B cell (primary cell): ENCODE measurements at regions not wholly inside any gene's neighbourhood (a gene's known extent, or its start where the extent isn't known, plus 50 kb on each side); places are given as distances from the start of the nearest gene placed in this dataset.
A peak's percentile ranks its signal among the peaks of the same experiment; 100 is the strongest.
"Not testable (repeated sequence)": the region's sequence is repeated elsewhere in the genome, so short reads cannot be mapped to it uniquely, and the experiment has no call there.

Experiments
- ATAC-seq: fragments of 200-7000 bp; cut with Tn5 transposase; one replicate; pipeline ENCODE4 v1.10.0; 2021; ENCODE audit warnings: low read depth, mild to moderate bottlenecking, moderate number of reproducible peaks, moderate library complexity
- CTCF ChIA-PET: fragments of 350-600 bp; sonication (Branson Sonifier 250); formaldehyde crosslinking; loops from one replicate; lab custom pipeline; 2021; ENCODE audit warnings: antibody characterized with exemption, inconsistent platforms; lab: Charles Lee
- POLR2A ChIA-PET: fragments of 350-600 bp; sonication (Branson Sonifier 250); formaldehyde crosslinking; loops from one replicate; lab custom pipeline; 2021; ENCODE audit warnings: antibody characterized with exemption; lab: Charles Lee
- DNase-seq: peaks from one replicate; pipeline ENCODE4 v3.0.0; 2013
- H2AFZ ChIP-seq: 2 replicates; pipeline ENCODE4 v1.6.1; 2012; ENCODE audit warnings: mild to moderate bottlenecking, low read depth, low read length; ENCODE audit not compliant: insufficient read depth, poor library complexity, severe bottlenecking
- H3K27ac ChIP-seq, 2 donors: 1 replicate in 1 of 2; 2 replicates in 1 of 2; pipeline ENCODE4 v1.5.1; 2012 to 2013; ENCODE audit warnings: low read length in 2 of 2, mild to moderate bottlenecking in 2 of 2, moderate library complexity in 1 of 2
- H3K27me3 ChIP-seq, 4 experiments: fragments of 200-600 bp in 1 of 4; sonication (generic) in 1 of 4; replicated peaks in 1 of 4; 1 replicate in 2 of 4; 2 replicates in 2 of 4; pipeline versions ENCODE4 v1.6.1 to v1.7.0; 2013 to 2016; ENCODE audit warnings: low read length in 3 of 4, mild to moderate bottlenecking in 2 of 4, mixed read lengths in 1 of 4, moderate library complexity in 1 of 4; ENCODE audit not compliant: insufficient read depth in 4 of 4, control insufficient read depth in 3 of 4; ENCODE audit errors: control extremely low read depth in 1 of 4
- H3K36me3 ChIP-seq, 2 experiments: replicated peaks in 1 of 2; 1 replicate in 1 of 2; 2 replicates in 1 of 2; pipeline versions ENCODE4 v1.6.1 to v1.7.1; 2013; ENCODE audit warnings: low read length in 1 of 2; ENCODE audit not compliant: insufficient read depth in 2 of 2, control insufficient read depth in 1 of 2; ENCODE audit errors: control extremely low read depth in 1 of 2, extremely low read depth in 1 of 2
- H3K4me1 ChIP-seq, 2 donors: fragments of 200-600 bp in 1 of 2; sonication (generic) in 1 of 2; 1 replicate in 1 of 2; 2 replicates in 1 of 2; pipeline versions ENCODE4 v1.5.1 to v1.6.1; 2013 to 2017; ENCODE audit warnings: low read length in 2 of 2; ENCODE audit not compliant: control insufficient read depth in 2 of 2, insufficient read depth in 2 of 2
- H3K4me2 ChIP-seq: replicated peaks from 2 replicates; pipeline ENCODE3; 2012; ENCODE audit warnings: mild to moderate bottlenecking, low read depth, low read length; ENCODE audit not compliant: poor library complexity, severe bottlenecking
- H3K4me3 ChIP-seq, 5 experiments: fragments of 200-600 bp in 1 of 5; sonication (generic) in 1 of 5; 1 replicate in 3 of 5; 2 replicates in 2 of 5; pipeline versions ENCODE4 v1.5.1 to v1.7.0; 2011 to 2016; ENCODE audit warnings: low read length in 4 of 5, mild to moderate bottlenecking in 4 of 5, low read depth in 2 of 5, control low read depth in 1 of 5, moderate library complexity in 1 of 5; ENCODE audit not compliant: insufficient read depth in 1 of 5; ENCODE audit errors: control extremely low read depth in 1 of 5, extremely low read depth in 1 of 5
- H3K79me2 ChIP-seq: fragments of 200-600 bp; sonication (generic); one replicate; pipeline ENCODE4 v1.6.0; 2016; ENCODE audit warnings: low read length; ENCODE audit not compliant: control insufficient read depth, insufficient read depth
- H3K9ac ChIP-seq: fragments of 200-600 bp; sonication (generic); 2 replicates; pipeline ENCODE4 v1.6.1; 2017; ENCODE audit warnings: mild to moderate bottlenecking, low read length, moderate library complexity
- H3K9me3 ChIP-seq, 3 donors: one replicate each; pipeline versions ENCODE4 v1.6.1 to v1.7.1; 2013; ENCODE audit warnings: low read length in 2 of 3; ENCODE audit not compliant: control insufficient read depth in 2 of 3, insufficient read depth in 1 of 3; ENCODE audit errors: control extremely low read depth in 1 of 3
- H4K20me1 ChIP-seq: 2 replicates; pipeline ENCODE4 v1.6.0; 2012; ENCODE audit warnings: mild to moderate bottlenecking, low read length; ENCODE audit not compliant: insufficient read depth, control insufficient read depth, poor library complexity, severe bottlenecking
- H3K27ac Mint-ChIP-seq: one replicate; pipeline ENCODE4 v1.8.0; 2021; ENCODE audit warnings: mixed read lengths
- H3K27me3 Mint-ChIP-seq: one replicate; pipeline ENCODE4 v1.8.0; 2021; ENCODE audit warnings: mixed read lengths
- H3K4me1 Mint-ChIP-seq: one replicate; pipeline ENCODE4 v1.8.0; 2021; ENCODE audit warnings: mixed read lengths
- H3K4me3 Mint-ChIP-seq: one replicate; pipeline ENCODE4 v1.8.0; 2021; ENCODE audit warnings: mixed read lengths
- H3K9me3 Mint-ChIP-seq: one replicate; pipeline ENCODE4 v1.8.0; 2022; ENCODE audit warnings: mixed read lengths; ENCODE audit not compliant: insufficient read depth
- EZH2 ChIP-seq: IDR thresholded peaks from 2 replicates; pipeline ENCODE4 v1.6.1; 2012; ENCODE audit warnings: borderline replicate concordance, low read depth, mild to moderate bottlenecking, moderate library complexity, low read length; ENCODE audit not compliant: insufficient read depth, poor library complexity, severe bottlenecking
- WGBS: methylation state at CpG from one replicate; pipeline ENCODE4 v1.1.5; 2013; ENCODE audit warnings: missing lambda C conversion rate; ENCODE audit not compliant: insufficient coverage; 5-methylcytosine and 5-hydroxymethylcytosine counted together
- intact Hi-C: fragments of 100-400 bp; cut with micrococcal nuclease; formaldehyde crosslinking; loops from one replicate; pipeline ENCODE4 v1.10.0; 2022
- TF ChIP-seq, protein P1 (sequence below): fragments of 200-600 bp; IDR thresholded peaks from one replicate; pipeline ENCODE4 v1.8.0; 2022; ENCODE audit warnings: antibody characterized with exemption, mild to moderate bottlenecking

GRCh38 chrX:83749736-83750135, 111.2 kb upstream of the CYLC1 start:
- H3K9ac ChIP-seq, H2AFZ ChIP-seq, H3K27me3 Mint-ChIP-seq, H3K27ac ChIP-seq, H3K27ac Mint-ChIP-seq, H3K4me1 Mint-ChIP-seq, CTCF ChIA-PET, H3K4me3 ChIP-seq, H3K4me2 ChIP-seq, H3K9me3 Mint-ChIP-seq, H3K4me1 ChIP-seq, H3K79me2 ChIP-seq, ATAC-seq, DNase-seq, H3K9me3 ChIP-seq, H3K4me3 Mint-ChIP-seq, intact Hi-C loops, POLR2A ChIA-PET, H3K27me3 ChIP-seq, H3K36me3 ChIP-seq, H4K20me1 ChIP-seq: not testable (repeated sequence)
- WGBS, result 93% methylated on average over 12 of the region's 23 CpGs

GRCh38 chrX:83750451-83750850, 110.5 kb upstream of the CYLC1 start:
- no CpG with 5 or more reads among the region's 15 CpGs for WGBS
- H3K4me3 ChIP-seq, H2AFZ ChIP-seq, CTCF ChIA-PET, H3K27ac Mint-ChIP-seq, H3K36me3 ChIP-seq, H3K9me3 Mint-ChIP-seq, H4K20me1 ChIP-seq, H3K4me3 Mint-ChIP-seq, intact Hi-C loops, POLR2A ChIA-PET, H3K9ac ChIP-seq, H3K27me3 Mint-ChIP-seq, ATAC-seq, H3K4me1 Mint-ChIP-seq, H3K79me2 ChIP-seq, H3K4me1 ChIP-seq, H3K9me3 ChIP-seq, DNase-seq, H3K27ac ChIP-seq, H3K4me2 ChIP-seq, H3K27me3 ChIP-seq: not testable (repeated sequence)

- no peaks in the 10 kb centered on the region for H3K4me1 Mint-ChIP-seq
- ATAC-seq (no peak), DNase-seq (no peak)
- POLR2A ChIA-PET, result no interaction called here
- no peaks in the 10 kb centered on the region for H3K27me3 Mint-ChIP-seq
- no peaks in the 10 kb centered on the region for H3K4me1 ChIP-seq
- no CpG with 5 or more reads among the region's 1 CpG for WGBS
- intact Hi-C loops, result no loop called here
- no peak overlapping the region for H3K4me3 ChIP-seq
- H3K27me3 ChIP-seq, result no peaks in the 10 kb centered on the region
- CTCF ChIA-PET, result interaction anchor here (0.6 kb wide), 1 partner anchor 49 kb away, joined by 3 read pairs; no protein-coding TSS in a partner anchor
- H3K27ac Mint-ChIP-seq, result no peak overlapping the region
- no peaks in the 10 kb centered on the region for H3K36me3 ChIP-seq
- H3K27ac ChIP-seq, result no peak overlapping the region
- no peak overlapping the region for H2AFZ ChIP-seq
- no peaks in the 10 kb centered on the region for H3K9me3 ChIP-seq
- H3K9ac ChIP-seq, result no peak overlapping the region
- H4K20me1 ChIP-seq, result no peaks in the 10 kb centered on the region
- no peaks in the 10 kb centered on the region for H3K9me3 Mint-ChIP-seq
- H3K4me3 Mint-ChIP-seq, result no peak overlapping the region
- H3K4me2 ChIP-seq, result no peak overlapping the region
- no peaks in the 10 kb centered on the region for H3K79me2 ChIP-seq
- TF ChIP-seq, protein P1, sequence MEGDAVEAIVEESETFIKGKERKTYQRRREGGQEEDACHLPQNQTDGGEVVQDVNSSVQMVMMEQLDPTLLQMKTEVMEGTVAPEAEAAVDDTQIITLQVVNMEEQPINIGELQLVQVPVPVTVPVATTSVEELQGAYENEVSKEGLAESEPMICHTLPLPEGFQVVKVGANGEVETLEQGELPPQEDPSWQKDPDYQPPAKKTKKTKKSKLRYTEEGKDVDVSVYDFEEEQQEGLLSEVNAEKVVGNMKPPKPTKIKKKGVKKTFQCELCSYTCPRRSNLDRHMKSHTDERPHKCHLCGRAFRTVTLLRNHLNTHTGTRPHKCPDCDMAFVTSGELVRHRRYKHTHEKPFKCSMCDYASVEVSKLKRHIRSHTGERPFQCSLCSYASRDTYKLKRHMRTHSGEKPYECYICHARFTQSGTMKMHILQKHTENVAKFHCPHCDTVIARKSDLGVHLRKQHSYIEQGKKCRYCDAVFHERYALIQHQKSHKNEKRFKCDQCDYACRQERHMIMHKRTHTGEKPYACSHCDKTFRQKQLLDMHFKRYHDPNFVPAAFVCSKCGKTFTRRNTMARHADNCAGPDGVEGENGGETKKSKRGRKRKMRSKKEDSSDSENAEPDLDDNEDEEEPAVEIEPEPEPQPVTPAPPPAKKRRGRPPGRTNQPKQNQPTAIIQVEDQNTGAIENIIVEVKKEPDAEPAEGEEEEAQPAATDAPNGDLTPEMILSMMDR, result peak; percentile 23
- TF ChIP-seq EZH2, result no peak
Measured at GRCh38 chrX:83759872-83760271, 101.1 kb upstream of the CYLC1 start.
